Neural cell (in vitro differentiated cells): ENCODE measurements at regions not wholly inside any gene's neighbourhood (a gene's known extent, or its start where the extent isn't known, plus 50 kb on each side); places are given as distances from the start of the nearest gene placed in this dataset.

Source experiments
- CTCF ChIP-seq: fragments of 450-650 bp; IDR thresholded peaks from 2 replicates; pipeline ENCODE4 v1.5.1; 2014; ENCODE audit warnings: antibody characterized with exemption, mild to moderate bottlenecking, moderate library complexity; ENCODE audit not compliant: poor library complexity, severe bottlenecking
- EP300 ChIP-seq: fragments of 450-650 bp; conservative IDR thresholded peaks from 2 replicates; pipeline ENCODE4 v1.6.1; 2014; ENCODE audit warnings: antibody characterized with exemption, mild to moderate bottlenecking, moderate library complexity; ENCODE audit not compliant: poor library complexity, severe bottlenecking
- EZH2 ChIP-seq: fragments of 200-600, 300-800 bp; shearing (Covaris generic), sonication (generic); IDR thresholded peaks from 2 replicates; pipeline ENCODE4 v1.6.1; 2014; ENCODE audit warnings: antibody characterized with exemption, low read length, borderline replicate concordance, mild to moderate bottlenecking; ENCODE audit not compliant: insufficient read depth, poor library complexity, severe bottlenecking
- POLR2AphosphoS5 ChIP-seq: IDR thresholded peaks from 2 replicates; pipeline ENCODE4 v1.6.1; 2012
- REST ChIP-seq: IDR thresholded peaks from 2 replicates; pipeline ENCODE4 v1.6.1; 2012; ENCODE audit warnings: borderline replicate concordance
- TAF1 ChIP-seq: IDR thresholded peaks from 2 replicates; pipeline ENCODE4 v1.6.1; 2012; ENCODE audit warnings: low read depth

- TF ChIP-seq CTCF (no peak), EP300 (no peak), REST (no peak), TAF1 (no peak), POLR2AphosphoS5 (no peak), EZH2 (no peak)
Measured at GRCh38 chr18:47380153-47380552, 128.7 kb upstream of the SKOR2 start.
